ENCODE measurements at regions not wholly inside any gene's neighbourhood (a gene's known extent, or its start where the extent isn't known, plus 50 kb on each side); places are given as distances from the start of the nearest gene placed in this dataset.

DNA sequence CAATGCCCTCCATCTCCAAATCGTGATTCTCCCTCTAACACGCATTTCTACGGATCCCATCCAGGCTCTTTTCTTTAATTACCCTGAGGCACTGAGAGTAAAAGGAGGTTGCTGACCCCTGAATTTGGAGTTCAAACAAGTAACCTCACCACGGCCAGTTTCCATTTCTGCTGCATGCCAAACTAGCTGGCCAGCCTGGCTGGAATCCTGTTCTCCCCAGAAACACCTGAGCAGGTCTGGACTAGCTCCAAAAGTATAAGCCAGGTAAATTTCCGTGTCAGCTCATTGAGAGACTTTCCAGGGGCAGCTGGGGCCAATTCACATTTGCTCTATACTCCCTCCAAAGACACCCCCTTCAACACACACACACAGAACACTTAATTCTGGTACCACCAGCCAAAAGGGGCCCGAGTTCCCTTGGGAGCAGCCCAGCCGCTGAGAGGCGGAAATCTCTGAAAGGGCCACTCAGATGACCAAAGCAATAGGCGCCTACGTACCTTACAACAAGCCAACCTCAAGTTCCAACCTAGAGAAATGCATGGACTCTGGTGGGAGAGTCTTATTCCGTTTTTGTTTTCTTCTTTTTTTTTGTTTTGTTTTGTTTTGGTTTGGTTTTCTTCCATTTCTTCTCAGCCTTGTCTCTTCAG, 131.4 kb downstream of the NDUFA12 start:
- no peak for DNase-seq
- peaks cover 9% of the 10 kb centered on the region for H3K27me3 ChIP-seq
- peak overlapping the region in 1 of 5 donors; percentile 38 for H3K27ac ChIP-seq
- intact Hi-C loops (cut with DNase I), result no loop called here
- no peak for TF ChIP-seq POLR2A (IDR thresholded peaks at IDR 0.05)
- TF ChIP-seq, protein P1, sequence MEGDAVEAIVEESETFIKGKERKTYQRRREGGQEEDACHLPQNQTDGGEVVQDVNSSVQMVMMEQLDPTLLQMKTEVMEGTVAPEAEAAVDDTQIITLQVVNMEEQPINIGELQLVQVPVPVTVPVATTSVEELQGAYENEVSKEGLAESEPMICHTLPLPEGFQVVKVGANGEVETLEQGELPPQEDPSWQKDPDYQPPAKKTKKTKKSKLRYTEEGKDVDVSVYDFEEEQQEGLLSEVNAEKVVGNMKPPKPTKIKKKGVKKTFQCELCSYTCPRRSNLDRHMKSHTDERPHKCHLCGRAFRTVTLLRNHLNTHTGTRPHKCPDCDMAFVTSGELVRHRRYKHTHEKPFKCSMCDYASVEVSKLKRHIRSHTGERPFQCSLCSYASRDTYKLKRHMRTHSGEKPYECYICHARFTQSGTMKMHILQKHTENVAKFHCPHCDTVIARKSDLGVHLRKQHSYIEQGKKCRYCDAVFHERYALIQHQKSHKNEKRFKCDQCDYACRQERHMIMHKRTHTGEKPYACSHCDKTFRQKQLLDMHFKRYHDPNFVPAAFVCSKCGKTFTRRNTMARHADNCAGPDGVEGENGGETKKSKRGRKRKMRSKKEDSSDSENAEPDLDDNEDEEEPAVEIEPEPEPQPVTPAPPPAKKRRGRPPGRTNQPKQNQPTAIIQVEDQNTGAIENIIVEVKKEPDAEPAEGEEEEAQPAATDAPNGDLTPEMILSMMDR (IDR thresholded peaks at IDR 0.05), result no peak
- H3K4me1 ChIP-seq (replicated peaks in 1 of 2), result peaks cover 7 to 15% of the 10 kb centered on the region in 2 donors
- H3K9me3 ChIP-seq (replicated peaks in 1 of 3), result no peaks in the 10 kb centered on the region
- 77 to 84% (median 81%) methylated on average over 11 of the region's 11 CpGs for WGBS, 4 donors
- H3K4me3 ChIP-seq, result no peak overlapping the region
- H3K36me3 ChIP-seq (replicated peaks in 1 of 2), result no peaks in the 10 kb centered on the region

DNA sequence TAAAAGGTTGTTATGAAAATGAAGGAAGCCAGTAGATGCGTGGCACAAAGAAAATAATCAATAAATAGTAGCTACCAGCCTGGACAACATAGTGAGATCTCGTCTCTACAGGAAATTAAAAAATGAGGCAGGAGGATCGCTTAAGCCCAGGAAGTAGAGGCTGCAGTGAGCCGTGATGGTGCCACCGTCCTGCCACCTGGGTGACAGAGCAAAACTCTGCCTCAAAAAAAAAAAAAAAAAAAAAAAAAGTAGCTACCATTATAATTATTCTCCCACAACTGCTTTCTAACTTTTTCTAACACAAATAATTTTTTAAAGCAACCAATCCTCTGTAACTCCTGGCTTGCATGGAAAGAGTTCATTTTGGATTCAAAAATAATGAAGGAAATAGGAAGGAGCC, 133.0 kb downstream of the NDUFA12 start:
- 75 to 88% (median 77%) methylated on average over 5 of the region's 5 CpGs for whole genome bisulfite sequencing, 4 donors
- TF ChIP-seq, protein P1 (IDR thresholded peaks at IDR 0.05), result no peak
- TF ChIP-seq POLR2A (IDR thresholded peaks at IDR 0.05), result no peak
- Histone ChIP-seq H3K36me3 (replicated peaks in 1 of 2) (no peaks in the 10 kb centered on the region), H3K27ac (no peak overlapping the region), H3K27me3 (peaks cover 9% of the 10 kb centered on the region), H3K9me3 (replicated peaks in 1 of 3) (no peaks in the 10 kb centered on the region), H3K4me3 (no peak overlapping the region), H3K4me1 (replicated peaks in 1 of 2) (peaks cover 7 to 15% of the 10 kb centered on the region in 2 donors)
- DNase-seq, result no peak
- intact Hi-C loops (cut with DNase I), result no loop called here

DNA sequence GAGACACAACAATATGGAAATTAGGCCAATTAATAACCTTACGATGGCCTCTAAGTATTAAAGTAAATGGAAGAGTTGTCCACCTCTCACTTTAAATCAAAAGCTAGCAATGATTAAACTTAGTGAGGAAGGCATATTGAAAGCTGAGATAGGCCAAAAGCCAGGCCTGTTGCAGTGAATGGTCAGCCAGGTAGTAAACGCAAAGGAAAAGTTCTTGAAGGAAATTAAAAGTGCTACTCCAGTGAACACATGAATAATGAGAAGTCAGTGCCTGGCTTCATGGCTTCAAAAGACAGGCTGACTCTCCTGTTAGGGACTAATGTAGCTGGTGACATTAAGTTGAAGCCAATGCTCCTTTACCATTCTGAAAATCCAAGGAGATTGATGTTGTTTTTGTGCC, 135.3 kb downstream of the NDUFA12 start:
- 88 to 97% (median 95%) methylated on average over 2 of the region's 2 CpGs for WGBS, 4 donors
- TF ChIP-seq POLR2A (IDR thresholded peaks at IDR 0.05), result no peak
- TF ChIP-seq, protein P1 (IDR thresholded peaks at IDR 0.05), result no peak
- Histone ChIP-seq H3K27me3 (peaks cover 7% of the 10 kb centered on the region), H3K9me3 (replicated peaks in 1 of 3) (no peaks in the 10 kb centered on the region), H3K27ac (no peak overlapping the region), H3K4me3 (no peak overlapping the region), H3K36me3 (replicated peaks in 1 of 2) (no peaks in the 10 kb centered on the region), H3K4me1 (replicated peaks in 1 of 2) (no peaks in the 10 kb centered on the region)
- DNase-seq, result no peak
- intact Hi-C loops (cut with DNase I), result no loop called here

DNA sequence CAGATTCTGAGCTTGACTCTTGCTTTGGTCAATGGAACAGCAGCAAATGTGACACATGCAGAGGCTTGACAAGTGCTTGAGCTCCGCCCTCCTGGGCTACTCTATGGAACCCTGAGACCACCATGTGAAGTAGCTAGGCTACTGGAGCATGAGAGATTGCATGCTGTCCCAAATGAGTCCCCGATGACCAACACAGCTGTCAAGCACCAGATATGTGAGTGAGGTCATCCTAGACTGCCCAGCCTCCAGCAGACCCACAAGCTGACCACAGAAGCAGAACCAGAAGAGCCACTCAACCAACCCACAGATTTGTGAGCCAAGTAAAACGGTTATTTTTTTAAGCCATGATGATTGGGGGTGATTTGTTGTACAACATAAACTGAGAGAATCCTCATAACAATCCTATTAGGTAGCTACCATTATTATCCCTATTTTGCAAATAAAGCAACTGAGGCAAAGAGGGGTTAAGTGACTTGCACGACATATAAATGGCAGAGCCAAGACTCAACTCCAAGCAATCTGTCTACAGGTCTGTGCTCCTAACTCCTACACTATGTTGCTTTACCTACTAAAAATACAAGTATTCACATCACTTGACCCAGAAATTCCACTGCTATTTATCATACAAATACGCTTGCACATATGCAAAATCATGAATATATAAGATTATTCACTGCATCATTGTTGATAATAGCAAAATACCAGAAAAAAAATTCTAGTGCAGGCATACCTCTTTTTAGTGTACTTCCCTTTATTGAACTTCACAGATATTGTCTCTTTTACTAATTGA, 136.2 kb downstream of the NDUFA12 start:
- Histone ChIP-seq H3K36me3 (replicated peaks in 1 of 2) (no peaks in the 10 kb centered on the region), H3K27ac (no peak overlapping the region), H3K4me1 (replicated peaks in 1 of 2) (no peaks in the 10 kb centered on the region), H3K4me3 (no peak overlapping the region), H3K9me3 (replicated peaks in 1 of 3) (no peaks in the 10 kb centered on the region), H3K27me3 (no peaks in the 10 kb centered on the region)
- no peak for DNase-seq
- TF ChIP-seq POLR2A (IDR thresholded peaks at IDR 0.05), result no peak
- TF ChIP-seq, protein P1 (IDR thresholded peaks at IDR 0.05), result no peak
- intact Hi-C loops (cut with DNase I), result no loop called here
- 76 to 87% (median 85%) methylated on average over 4 to 5 of the region's 5 CpGs for WGBS, 4 donors
